H1 (cell line): ENCODE measurements at regions not wholly inside any gene's neighbourhood (a gene's known extent, or its start where the extent isn't known, plus 50 kb on each side); places are given as distances from the start of the nearest gene placed in this dataset.

Source experiments
- CTCF ChIA-PET: fragments of 300-600 bp; sonication (Branson Sonifier 250); formaldehyde crosslinking; loops from one replicate; lab custom pipeline; 2021; ENCODE audit not compliant: partially characterized antibody; lab: Charles Lee
- POLR2A ChIA-PET: fragments of 300-600 bp; sonication (Branson Sonifier 250); formaldehyde crosslinking; loops from one replicate; lab custom pipeline; 2021; ENCODE audit warnings: inconsistent platforms; ENCODE audit not compliant: partially characterized antibody; lab: Charles Lee
- DNase-seq, 2 experiments: peaks; one replicate each; pipeline versions ENCODE4 v3.0.0 to v3.0.0-alpha.2; 2010 to 2022; ENCODE audit warnings: low spot score in 2 of 2, low read depth in 1 of 2, mixed read lengths in 1 of 2
- FAIRE-seq: peaks from 2 replicates; lab custom pipeline; 2011; peaks lifted over from hg19 to GRCh38; lab: Jason Lieb, UNC
- H2AFZ ChIP-seq: 2 replicates; pipeline ENCODE4 v1.8.1; 2012; ENCODE audit warnings: low read length, inconsistent platforms
- H2AK5ac ChIP-seq: 2 replicates; pipeline ENCODE4 v1.6.1; 2013; ENCODE audit warnings: low read depth, low read length
- H2BK120ac ChIP-seq: replicated peaks from 2 replicates; pipeline ENCODE3; 2013; ENCODE audit warnings: low read depth, low read length, inconsistent platforms
- H2BK12ac ChIP-seq: 2 replicates; pipeline ENCODE4 v1.6.1; 2013; ENCODE audit warnings: low read depth, low read length
- H2BK15ac ChIP-seq: 2 replicates; pipeline ENCODE4 v1.6.1; 2013; ENCODE audit warnings: low read length
- H2BK20ac ChIP-seq: 2 replicates; pipeline ENCODE4 v1.6.1; 2013; ENCODE audit warnings: low read length
- H2BK5ac ChIP-seq: 2 replicates; pipeline ENCODE4 v1.6.1; 2013; ENCODE audit warnings: low read depth, low read length
- H3K14ac ChIP-seq: 2 replicates; pipeline ENCODE4 v1.6.1; 2013; ENCODE audit warnings: inconsistent platforms; ENCODE audit not compliant: insufficient read length
- H3K18ac ChIP-seq: 2 replicates; pipeline ENCODE4 v1.6.1; 2013; ENCODE audit warnings: low read length; ENCODE audit errors: extremely low read depth
- H3K23ac ChIP-seq: 2 replicates; pipeline ENCODE4 v1.6.1; 2013; ENCODE audit warnings: inconsistent platforms; ENCODE audit not compliant: insufficient read length
- H3K23me2 ChIP-seq: 2 replicates; pipeline ENCODE4 v1.6.1; 2013; ENCODE audit warnings: low read depth, low read length
- H3K27ac ChIP-seq: 2 replicates; pipeline ENCODE4 v1.6.1; 2011; ENCODE audit warnings: low read depth, low read length, inconsistent platforms
- H3K27me3 ChIP-seq, 4 experiments: replicated peaks in 1 of 4; 1 replicate in 1 of 4; 2 replicates in 3 of 4; pipeline versions ENCODE4 v1.6.1 to v1.8.1; 2011 to 2013; ENCODE audit warnings: low read length in 3 of 4, mild to moderate bottlenecking in 3 of 4, inconsistent platforms in 2 of 4, mixed read lengths in 2 of 4, moderate library complexity in 1 of 4; ENCODE audit not compliant: control insufficient read depth in 3 of 4, insufficient read depth in 3 of 4; ENCODE audit errors: extremely low read depth in 1 of 4
- H3K36me3 ChIP-seq, 4 experiments: 2 replicates each; pipeline versions ENCODE4 v1.6.1 to v1.8.1; 2011 to 2013; ENCODE audit warnings: mild to moderate bottlenecking in 4 of 4, low read length in 3 of 4, moderate library complexity in 2 of 4, control low read depth in 1 of 4, inconsistent platforms in 1 of 4; ENCODE audit not compliant: insufficient read depth in 4 of 4, control insufficient read depth in 2 of 4
- H3K4ac ChIP-seq: replicated peaks from 2 replicates; pipeline ENCODE3; 2013; ENCODE audit warnings: low read length, low read depth, mixed read lengths, inconsistent platforms; ENCODE audit not compliant: insufficient read length
- H3K4me1 ChIP-seq, 4 experiments: replicated peaks in 1 of 4; 1 replicate in 1 of 4; 2 replicates in 3 of 4; pipeline versions ENCODE4 v1.6.1 to v1.8.1; 2011 to 2013; ENCODE audit warnings: low read length in 3 of 4, inconsistent platforms in 2 of 4, mixed read lengths in 1 of 4; ENCODE audit not compliant: insufficient read depth in 4 of 4, control insufficient read depth in 3 of 4
- H3K4me2 ChIP-seq, 2 experiments: 2 replicates each; pipeline versions ENCODE4 v1.6.1 to v1.8.1; 2011 to 2013; ENCODE audit warnings: low read depth in 2 of 2, low read length in 2 of 2, control low read depth in 1 of 2, inconsistent platforms in 1 of 2, mild to moderate bottlenecking in 1 of 2; ENCODE audit not compliant: insufficient read depth in 1 of 2
- H3K4me3 ChIP-seq, 4 experiments: fragments of 200-600, 300-600 bp in 1 of 4; sonication (generic), shearing (Covaris generic), sonication (Bioruptor Twin) in 1 of 4; 2 replicates each; pipeline versions ENCODE4 v1.5.1 to v1.8.1; 2011 to 2016; ENCODE audit warnings: low read length in 4 of 4, low read depth in 3 of 4, control low read depth in 2 of 4, inconsistent platforms in 2 of 4, mild to moderate bottlenecking in 2 of 4, mixed read lengths in 1 of 4, moderate library complexity in 1 of 4; ENCODE audit not compliant: insufficient read depth in 2 of 4; ENCODE audit errors: extremely low read depth in 1 of 4
- H3K56ac ChIP-seq: replicated peaks from 2 replicates; pipeline ENCODE3; 2013; ENCODE audit warnings: low read depth, mild to moderate bottlenecking, mixed read lengths, low read length, inconsistent platforms; ENCODE audit not compliant: insufficient read length
- H3K79me1 ChIP-seq: 2 replicates; pipeline ENCODE4 v1.6.1; 2013; ENCODE audit warnings: low read depth, low read length, control low read depth
- H3K79me2 ChIP-seq, 2 experiments: 2 replicates each; pipeline versions ENCODE4 v1.6.1 to v1.8.1; 2012 to 2013; ENCODE audit warnings: low read length in 2 of 2, mild to moderate bottlenecking in 2 of 2, inconsistent platforms in 1 of 2; ENCODE audit not compliant: insufficient read depth in 2 of 2, control insufficient read depth in 1 of 2
- H3K9ac ChIP-seq, 4 experiments: replicated peaks in 1 of 4; 1 replicate in 1 of 4; 2 replicates in 3 of 4; pipeline versions ENCODE4 v1.6.1 to v1.8.1; 2011 to 2013; ENCODE audit warnings: low read depth in 3 of 4, low read length in 3 of 4, control low read depth in 2 of 4, mild to moderate bottlenecking in 2 of 4, moderate library complexity in 2 of 4, inconsistent platforms in 1 of 4; ENCODE audit errors: extremely low read depth in 1 of 4
- H3K9me3 ChIP-seq, 2 experiments: 2 replicates each; pipeline versions ENCODE4 v1.6.1 to v1.8.1; 2012 to 2013; ENCODE audit warnings: mild to moderate bottlenecking in 2 of 2, moderate library complexity in 2 of 2, control low read depth in 1 of 2, inconsistent platforms in 1 of 2, low read depth in 1 of 2, low read length in 1 of 2, mixed read lengths in 1 of 2; ENCODE audit not compliant: insufficient read depth in 2 of 2
- H4K20me1 ChIP-seq, 2 experiments: replicated peaks in 1 of 2; 2 replicates each; pipeline versions ENCODE3 to v1.8.1; 2011 to 2013; ENCODE audit warnings: inconsistent platforms in 2 of 2, low read length in 2 of 2, mild to moderate bottlenecking in 1 of 2; ENCODE audit not compliant: insufficient read depth in 2 of 2, control insufficient read depth in 1 of 2
- H4K5ac ChIP-seq: 2 replicates; pipeline ENCODE4 v1.6.1; 2013; ENCODE audit warnings: low read length, low read depth, mixed read lengths, inconsistent platforms; ENCODE audit not compliant: insufficient read length
- H4K8ac ChIP-seq: 2 replicates; pipeline ENCODE4 v1.8.0; 2013; ENCODE audit warnings: mild to moderate bottlenecking, moderate library complexity, low read length, inconsistent platforms; ENCODE audit not compliant: insufficient read depth; ENCODE audit errors: extremely low read depth
- H4K91ac ChIP-seq: replicated peaks from 2 replicates; pipeline ENCODE3; 2013; ENCODE audit warnings: low read length, mixed read lengths, inconsistent platforms; ENCODE audit not compliant: insufficient read length
- WGBS, 2 experiments: shearing (Covaris generic) in 1 of 2; methylation state at CpG; one replicate each; pipeline versions ENCODE4 v1.1.6 to v1.1.7; 2013 to 2015; ENCODE audit warnings: low lambda C conversion rate in 2 of 2, mixed read lengths in 2 of 2, inconsistent platforms in 1 of 2, low coverage in 1 of 2, missing lambda C conversion rate in 1 of 2; ENCODE audit not compliant: insufficient replicate concordance in 2 of 2, insufficient coverage in 1 of 2, insufficient read length in 1 of 2; ENCODE audit errors: extremely low coverage in 1 of 2, missing lambda C conversion rate in 1 of 2; 5-methylcytosine and 5-hydroxymethylcytosine counted together
- TF ChIP-seq, protein P1 (sequence below): fragments of 300-600 bp; sonication (generic); IDR thresholded peaks from 2 replicates; pipeline ENCODE4 v1.7.1; 2012; ENCODE audit warnings: low read length, moderate library complexity, mild to moderate bottlenecking, inconsistent platforms; ENCODE audit not compliant: insufficient replicate concordance

- ChIA-PET CTCF (no interaction called here), POLR2A (no interaction called here)
- Histone ChIP-seq H2BK120ac (no peak overlapping the region), H3K4me3 (no peak overlapping the region), H3K9ac (no peak overlapping the region), H3K79me1 (no peaks in the 10 kb centered on the region), H2AK5ac (no peak overlapping the region), H2BK5ac (no peak overlapping the region), H3K4ac (no peak overlapping the region), H3K18ac (no peak overlapping the region), H4K5ac (no peak overlapping the region), H3K4me1 (peaks cover 0 to 12% (median 4%) of the 10 kb centered on the region in 4 experiments), H3K36me3 (no peaks in the 10 kb centered on the region), H4K91ac (no peak overlapping the region), H3K79me2 (no peaks in the 10 kb centered on the region), H3K23ac (no peak overlapping the region), H4K8ac (no peak overlapping the region), H3K4me2 (no peak overlapping the region), H3K27ac (no peak overlapping the region), H2BK20ac (no peak overlapping the region), H2BK15ac (no peak overlapping the region), H2BK12ac (no peak overlapping the region), H2AFZ (no peak overlapping the region), H3K14ac (no peak overlapping the region), H4K20me1 (no peaks in the 10 kb centered on the region), H3K9me3 (peaks cover 5 to 7% of the 10 kb centered on the region in 2 experiments; a peak in 3 of 4 replicates), H3K56ac (no peak overlapping the region), H3K23me2 (peaks cover 2% of the 10 kb centered on the region; the same call in 1 of the 2 replicates), H3K27me3 (no peaks in the 10 kb centered on the region)
- FAIRE-seq = no peak
- 88% methylated on average over 2 of the region's 2 CpGs; no CpG with 5 or more reads in 1 of the 2 experiments for WGBS, 2 experiments
- no peak for DNase-seq
- TF ChIP-seq, protein P1, sequence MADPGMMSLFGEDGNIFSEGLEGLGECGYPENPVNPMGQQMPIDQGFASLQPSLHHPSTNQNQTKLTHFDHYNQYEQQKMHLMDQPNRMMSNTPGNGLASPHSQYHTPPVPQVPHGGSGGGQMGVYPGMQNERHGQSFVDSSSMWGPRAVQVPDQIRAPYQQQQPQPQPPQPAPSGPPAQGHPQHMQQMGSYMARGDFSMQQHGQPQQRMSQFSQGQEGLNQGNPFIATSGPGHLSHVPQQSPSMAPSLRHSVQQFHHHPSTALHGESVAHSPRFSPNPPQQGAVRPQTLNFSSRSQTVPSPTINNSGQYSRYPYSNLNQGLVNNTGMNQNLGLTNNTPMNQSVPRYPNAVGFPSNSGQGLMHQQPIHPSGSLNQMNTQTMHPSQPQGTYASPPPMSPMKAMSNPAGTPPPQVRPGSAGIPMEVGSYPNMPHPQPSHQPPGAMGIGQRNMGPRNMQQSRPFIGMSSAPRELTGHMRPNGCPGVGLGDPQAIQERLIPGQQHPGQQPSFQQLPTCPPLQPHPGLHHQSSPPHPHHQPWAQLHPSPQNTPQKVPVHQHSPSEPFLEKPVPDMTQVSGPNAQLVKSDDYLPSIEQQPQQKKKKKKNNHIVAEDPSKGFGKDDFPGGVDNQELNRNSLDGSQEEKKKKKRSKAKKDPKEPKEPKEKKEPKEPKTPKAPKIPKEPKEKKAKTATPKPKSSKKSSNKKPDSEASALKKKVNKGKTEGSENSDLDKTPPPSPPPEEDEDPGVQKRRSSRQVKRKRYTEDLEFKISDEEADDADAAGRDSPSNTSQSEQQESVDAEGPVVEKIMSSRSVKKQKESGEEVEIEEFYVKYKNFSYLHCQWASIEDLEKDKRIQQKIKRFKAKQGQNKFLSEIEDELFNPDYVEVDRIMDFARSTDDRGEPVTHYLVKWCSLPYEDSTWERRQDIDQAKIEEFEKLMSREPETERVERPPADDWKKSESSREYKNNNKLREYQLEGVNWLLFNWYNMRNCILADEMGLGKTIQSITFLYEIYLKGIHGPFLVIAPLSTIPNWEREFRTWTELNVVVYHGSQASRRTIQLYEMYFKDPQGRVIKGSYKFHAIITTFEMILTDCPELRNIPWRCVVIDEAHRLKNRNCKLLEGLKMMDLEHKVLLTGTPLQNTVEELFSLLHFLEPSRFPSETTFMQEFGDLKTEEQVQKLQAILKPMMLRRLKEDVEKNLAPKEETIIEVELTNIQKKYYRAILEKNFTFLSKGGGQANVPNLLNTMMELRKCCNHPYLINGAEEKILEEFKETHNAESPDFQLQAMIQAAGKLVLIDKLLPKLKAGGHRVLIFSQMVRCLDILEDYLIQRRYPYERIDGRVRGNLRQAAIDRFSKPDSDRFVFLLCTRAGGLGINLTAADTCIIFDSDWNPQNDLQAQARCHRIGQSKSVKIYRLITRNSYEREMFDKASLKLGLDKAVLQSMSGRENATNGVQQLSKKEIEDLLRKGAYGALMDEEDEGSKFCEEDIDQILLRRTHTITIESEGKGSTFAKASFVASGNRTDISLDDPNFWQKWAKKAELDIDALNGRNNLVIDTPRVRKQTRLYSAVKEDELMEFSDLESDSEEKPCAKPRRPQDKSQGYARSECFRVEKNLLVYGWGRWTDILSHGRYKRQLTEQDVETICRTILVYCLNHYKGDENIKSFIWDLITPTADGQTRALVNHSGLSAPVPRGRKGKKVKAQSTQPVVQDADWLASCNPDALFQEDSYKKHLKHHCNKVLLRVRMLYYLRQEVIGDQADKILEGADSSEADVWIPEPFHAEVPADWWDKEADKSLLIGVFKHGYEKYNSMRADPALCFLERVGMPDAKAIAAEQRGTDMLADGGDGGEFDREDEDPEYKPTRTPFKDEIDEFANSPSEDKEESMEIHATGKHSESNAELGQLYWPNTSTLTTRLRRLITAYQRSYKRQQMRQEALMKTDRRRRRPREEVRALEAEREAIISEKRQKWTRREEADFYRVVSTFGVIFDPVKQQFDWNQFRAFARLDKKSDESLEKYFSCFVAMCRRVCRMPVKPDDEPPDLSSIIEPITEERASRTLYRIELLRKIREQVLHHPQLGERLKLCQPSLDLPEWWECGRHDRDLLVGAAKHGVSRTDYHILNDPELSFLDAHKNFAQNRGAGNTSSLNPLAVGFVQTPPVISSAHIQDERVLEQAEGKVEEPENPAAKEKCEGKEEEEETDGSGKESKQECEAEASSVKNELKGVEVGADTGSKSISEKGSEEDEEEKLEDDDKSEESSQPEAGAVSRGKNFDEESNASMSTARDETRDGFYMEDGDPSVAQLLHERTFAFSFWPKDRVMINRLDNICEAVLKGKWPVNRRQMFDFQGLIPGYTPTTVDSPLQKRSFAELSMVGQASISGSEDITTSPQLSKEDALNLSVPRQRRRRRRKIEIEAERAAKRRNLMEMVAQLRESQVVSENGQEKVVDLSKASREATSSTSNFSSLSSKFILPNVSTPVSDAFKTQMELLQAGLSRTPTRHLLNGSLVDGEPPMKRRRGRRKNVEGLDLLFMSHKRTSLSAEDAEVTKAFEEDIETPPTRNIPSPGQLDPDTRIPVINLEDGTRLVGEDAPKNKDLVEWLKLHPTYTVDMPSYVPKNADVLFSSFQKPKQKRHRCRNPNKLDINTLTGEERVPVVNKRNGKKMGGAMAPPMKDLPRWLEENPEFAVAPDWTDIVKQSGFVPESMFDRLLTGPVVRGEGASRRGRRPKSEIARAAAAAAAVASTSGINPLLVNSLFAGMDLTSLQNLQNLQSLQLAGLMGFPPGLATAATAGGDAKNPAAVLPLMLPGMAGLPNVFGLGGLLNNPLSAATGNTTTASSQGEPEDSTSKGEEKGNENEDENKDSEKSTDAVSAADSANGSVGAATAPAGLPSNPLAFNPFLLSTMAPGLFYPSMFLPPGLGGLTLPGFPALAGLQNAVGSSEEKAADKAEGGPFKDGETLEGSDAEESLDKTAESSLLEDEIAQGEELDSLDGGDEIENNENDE = no peak
These were observed 203.0 kb upstream of the MAP3K1 start for GRCh38 chr5:56612353-56612752.
